B cell (primary cell): ENCODE measurements at regions not wholly inside any gene's neighbourhood (a gene's known extent, or its start where the extent isn't known, plus 50 kb on each side); places are given as distances from the start of the nearest gene placed in this dataset.

ENCODE experiments used
- CTCF ChIP-seq: fragments of 200-600 bp; IDR thresholded peaks from one replicate; pipeline ENCODE4 v1.8.0; 2022; ENCODE audit warnings: antibody characterized with exemption, mild to moderate bottlenecking
- EZH2 ChIP-seq: IDR thresholded peaks from 2 replicates; pipeline ENCODE4 v1.6.1; 2012; ENCODE audit warnings: borderline replicate concordance, low read depth, mild to moderate bottlenecking, moderate library complexity, low read length; ENCODE audit not compliant: insufficient read depth, poor library complexity, severe bottlenecking

DNA sequence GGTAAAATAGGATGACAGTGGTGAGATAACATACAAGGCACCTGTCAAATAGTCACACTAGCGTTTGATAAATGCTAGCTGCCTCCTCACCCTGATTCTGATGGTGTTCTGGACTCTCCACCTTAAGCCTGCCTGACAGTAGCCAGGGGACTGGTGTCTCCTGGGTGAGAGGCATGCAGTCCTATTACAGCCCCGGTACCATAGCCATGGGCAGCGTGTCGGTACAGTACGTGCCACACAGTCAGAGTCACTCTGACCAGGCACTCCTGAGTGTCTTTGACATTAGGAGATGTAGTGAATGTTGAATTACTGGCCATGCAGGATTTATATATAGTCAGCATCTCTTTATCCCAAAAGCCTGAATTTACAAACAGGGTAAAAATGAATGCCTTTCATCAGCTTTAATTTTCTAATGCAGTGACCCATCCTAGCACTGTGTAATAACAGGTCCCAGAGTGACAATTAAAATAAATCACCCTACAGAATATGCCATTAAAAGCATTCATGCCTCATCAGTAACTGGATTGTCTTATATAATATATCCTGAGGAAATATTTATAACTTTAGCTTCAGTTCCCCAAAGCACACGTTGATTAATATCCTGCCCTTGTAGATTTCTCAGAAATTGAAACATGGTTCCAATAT, 760.3 kb upstream of the SOX11 start:
- TF ChIP-seq CTCF (no peak), EZH2 (no peak)
